ENCODE measurements at regions not wholly inside any gene's neighbourhood (a gene's known extent, or its start where the extent isn't known, plus 50 kb on each side); places are given as distances from the start of the nearest gene placed in this dataset.

DNA sequence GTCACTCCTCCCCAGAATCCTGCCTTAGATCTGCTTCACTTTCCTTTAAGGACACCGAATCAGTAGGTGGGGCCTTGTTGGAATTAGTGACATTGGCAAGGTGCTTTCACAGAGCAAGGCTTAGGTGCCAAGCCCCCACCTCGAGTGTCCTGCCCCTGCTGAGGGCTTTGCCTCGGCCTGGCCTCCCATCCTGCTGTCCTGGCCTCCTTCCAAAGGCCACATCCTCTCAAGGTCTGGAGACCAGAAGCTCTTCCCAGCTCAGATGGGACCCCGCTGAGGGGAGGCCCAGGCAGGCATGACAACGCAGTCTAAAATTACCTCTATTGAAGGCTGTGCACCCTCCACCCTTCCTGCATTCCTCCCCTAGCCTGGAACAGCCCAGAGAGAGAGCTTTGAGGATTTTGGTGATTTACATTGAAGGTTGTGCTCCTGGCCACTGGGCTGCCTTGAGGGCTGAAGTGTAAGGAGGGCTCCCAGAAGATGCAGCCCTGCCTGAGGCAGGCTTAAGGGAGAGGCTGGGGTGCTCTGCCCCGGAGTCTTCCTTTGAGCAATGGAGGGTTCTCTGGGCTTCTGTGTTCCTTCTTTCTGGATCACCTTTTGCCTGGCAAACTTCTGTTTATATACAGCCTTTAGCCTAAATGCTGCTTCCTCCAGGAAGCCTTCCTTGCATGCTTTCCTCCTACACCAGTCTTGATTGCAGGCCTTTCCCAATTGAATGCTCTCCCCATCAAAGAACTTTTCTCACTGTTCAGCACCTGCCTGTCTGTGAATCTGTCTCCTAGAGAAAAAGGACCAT lies 154.4 kb downstream of the DDX1 start:
- H3K4me3 ChIP-seq (ENCODE audit: low read depth in 1 of 2, low read length in 2 of 2), result no peak overlapping the region
- no peak overlapping the region for H3K4me2 ChIP-seq (ENCODE audit: insufficient read depth, low read length)
- no peaks in the 10 kb centered on the region for H4K20me1 ChIP-seq (ENCODE audit: insufficient read depth, low read length)
- DNase-seq (no peak), ATAC-seq (ENCODE audit: insufficient read depth, low read depth) (no peak)
- H3K9ac ChIP-seq (ENCODE audit: low read depth, low read length), result no peak overlapping the region
- H3K27ac ChIP-seq (ENCODE audit: low read length), result no peak overlapping the region
- H2AFZ ChIP-seq (ENCODE audit: low read depth, low read length), result no peak overlapping the region
- H3K9me3 ChIP-seq (ENCODE audit: insufficient read depth, low read length, severe bottlenecking), result no peaks in the 10 kb centered on the region
- H3K27me3 ChIP-seq (ENCODE audit: insufficient read depth, low read length, poor library complexity), result no peaks in the 10 kb centered on the region
- no peaks in the 10 kb centered on the region for H3K4me1 ChIP-seq (ENCODE audit: insufficient read depth, low read length)
- H3K36me3 ChIP-seq (ENCODE audit: insufficient read depth, low read length), result no peaks in the 10 kb centered on the region
- no peak for TF ChIP-seq EZH2 (IDR thresholded peaks at IDR 0.05; ENCODE audit: borderline replicate concordance, low read depth, low read length, severe bottlenecking)
- TF ChIP-seq, protein P1, sequence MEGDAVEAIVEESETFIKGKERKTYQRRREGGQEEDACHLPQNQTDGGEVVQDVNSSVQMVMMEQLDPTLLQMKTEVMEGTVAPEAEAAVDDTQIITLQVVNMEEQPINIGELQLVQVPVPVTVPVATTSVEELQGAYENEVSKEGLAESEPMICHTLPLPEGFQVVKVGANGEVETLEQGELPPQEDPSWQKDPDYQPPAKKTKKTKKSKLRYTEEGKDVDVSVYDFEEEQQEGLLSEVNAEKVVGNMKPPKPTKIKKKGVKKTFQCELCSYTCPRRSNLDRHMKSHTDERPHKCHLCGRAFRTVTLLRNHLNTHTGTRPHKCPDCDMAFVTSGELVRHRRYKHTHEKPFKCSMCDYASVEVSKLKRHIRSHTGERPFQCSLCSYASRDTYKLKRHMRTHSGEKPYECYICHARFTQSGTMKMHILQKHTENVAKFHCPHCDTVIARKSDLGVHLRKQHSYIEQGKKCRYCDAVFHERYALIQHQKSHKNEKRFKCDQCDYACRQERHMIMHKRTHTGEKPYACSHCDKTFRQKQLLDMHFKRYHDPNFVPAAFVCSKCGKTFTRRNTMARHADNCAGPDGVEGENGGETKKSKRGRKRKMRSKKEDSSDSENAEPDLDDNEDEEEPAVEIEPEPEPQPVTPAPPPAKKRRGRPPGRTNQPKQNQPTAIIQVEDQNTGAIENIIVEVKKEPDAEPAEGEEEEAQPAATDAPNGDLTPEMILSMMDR (IDR thresholded peaks at IDR 0.05; ENCODE audit: borderline replicate concordance, extremely low read depth, low read length, poor library complexity, severe bottlenecking), result no peak
- H3K79me2 ChIP-seq (ENCODE audit: insufficient read depth, low read length), result no peaks in the 10 kb centered on the region

DNA sequence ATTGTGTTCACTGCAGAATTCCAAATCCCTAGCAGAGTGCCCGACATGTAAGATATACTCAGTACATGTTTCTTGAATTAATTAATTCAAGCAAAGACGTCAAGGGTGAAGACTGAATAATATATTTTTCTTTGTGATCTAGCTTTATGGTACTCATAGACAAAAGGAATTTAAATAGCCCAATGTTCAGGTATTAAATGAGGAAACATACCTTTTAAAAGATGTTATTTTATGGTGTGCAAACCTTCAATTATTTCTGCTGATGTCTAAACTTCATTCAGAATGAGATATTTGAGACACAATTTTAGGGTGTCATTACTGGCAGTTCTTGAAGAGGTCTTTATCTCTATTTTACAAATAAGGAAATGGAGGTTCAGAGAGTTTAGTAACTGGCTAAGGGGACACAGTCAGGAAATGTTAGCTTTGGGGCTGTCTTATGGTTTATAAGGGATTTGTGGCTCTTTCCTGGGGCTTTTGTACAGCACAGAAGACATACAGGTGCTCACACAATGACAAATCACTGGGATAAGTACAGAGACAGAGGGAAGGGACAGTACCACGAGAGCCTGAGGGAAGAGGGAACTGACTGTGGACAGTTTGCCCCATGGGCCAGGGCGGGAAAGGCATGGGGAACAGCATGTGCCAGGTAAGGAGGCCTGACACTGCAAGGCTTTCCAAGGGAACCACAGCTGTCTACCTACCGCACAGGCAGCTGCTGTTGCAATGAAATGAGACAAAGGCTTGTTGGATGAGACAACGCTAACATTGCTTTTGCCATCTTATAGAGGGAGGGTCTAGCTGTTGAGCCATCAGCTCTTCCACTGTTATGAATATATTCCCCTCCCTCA lies 155.3 kb downstream of the DDX1 start:
- DNase-seq (no peak), ATAC-seq (ENCODE audit: insufficient read depth, low read depth) (no peak)
- Histone ChIP-seq H3K27me3 (ENCODE audit: insufficient read depth, low read length, poor library complexity) (no peaks in the 10 kb centered on the region), H3K9me3 (ENCODE audit: insufficient read depth, low read length, severe bottlenecking) (no peaks in the 10 kb centered on the region), H3K36me3 (ENCODE audit: insufficient read depth, low read length) (no peaks in the 10 kb centered on the region), H3K79me2 (ENCODE audit: insufficient read depth, low read length) (no peaks in the 10 kb centered on the region), H3K27ac (ENCODE audit: low read length) (no peak overlapping the region), H3K4me2 (ENCODE audit: insufficient read depth, low read length) (no peak overlapping the region), H3K4me3 (ENCODE audit: low read depth in 1 of 2, low read length in 2 of 2) (no peak overlapping the region), H4K20me1 (ENCODE audit: insufficient read depth, low read length) (no peaks in the 10 kb centered on the region), H3K4me1 (ENCODE audit: insufficient read depth, low read length) (no peaks in the 10 kb centered on the region), H2AFZ (ENCODE audit: low read depth, low read length) (no peak overlapping the region), H3K9ac (ENCODE audit: low read depth, low read length) (no peak overlapping the region)
- TF ChIP-seq EZH2 (IDR thresholded peaks at IDR 0.05; ENCODE audit: borderline replicate concordance, low read depth, low read length, severe bottlenecking), result no peak
- TF ChIP-seq, protein P1 (IDR thresholded peaks at IDR 0.05; ENCODE audit: borderline replicate concordance, extremely low read depth, low read length, poor library complexity, severe bottlenecking), result no peak

DNA sequence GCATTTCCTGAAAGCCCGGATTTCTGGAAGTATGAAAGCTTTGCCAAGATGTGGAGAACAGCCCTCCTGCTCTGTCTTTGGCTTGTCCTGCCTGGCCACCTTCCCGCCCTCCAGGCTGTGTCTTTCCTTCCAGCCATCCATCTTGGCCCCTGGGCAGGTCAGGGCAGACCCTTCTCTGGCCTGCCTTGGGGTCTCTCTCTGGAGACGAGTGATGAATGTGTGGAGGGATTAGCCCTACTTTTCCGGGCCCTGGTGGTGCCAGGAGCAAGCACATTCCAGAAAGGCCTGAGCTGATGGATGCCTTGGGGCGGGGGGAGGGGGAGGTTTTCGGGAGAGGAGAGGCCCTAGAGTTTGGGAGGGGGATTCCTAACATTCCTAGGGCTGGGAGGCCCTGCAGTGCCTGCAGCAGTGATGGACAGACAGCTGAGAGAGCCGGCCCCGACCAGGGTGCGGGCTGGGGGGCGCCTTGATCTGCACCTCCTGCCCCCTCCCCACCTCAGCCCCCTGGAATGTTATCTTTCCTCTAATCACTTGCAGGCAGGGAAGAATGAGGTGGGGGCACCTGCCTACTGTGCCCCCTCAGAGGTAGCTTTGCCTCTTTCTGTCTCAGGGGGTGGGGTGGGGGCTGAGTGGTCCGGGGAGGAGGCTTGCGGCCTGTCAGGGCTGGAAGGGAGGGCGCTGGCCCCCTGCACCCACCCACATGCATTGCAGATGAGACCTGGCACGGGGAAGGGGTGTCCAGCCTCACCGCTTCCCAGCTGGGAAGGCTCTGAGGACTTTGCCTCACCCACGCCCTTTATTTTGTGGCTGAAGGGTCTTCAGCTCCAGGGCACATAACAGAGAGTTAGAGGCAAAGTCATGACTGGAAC lies 156.2 kb downstream of the DDX1 start:
- H3K27ac ChIP-seq (ENCODE audit: low read length), result no peak overlapping the region

More for the DNA sequence above, 156.2 kb downstream of the DDX1 start:
- Histone ChIP-seq H3K4me3 (ENCODE audit: low read depth in 1 of 2, low read length in 2 of 2) (no peak overlapping the region), H3K79me2 (ENCODE audit: insufficient read depth, low read length) (no peaks in the 10 kb centered on the region), H4K20me1 (ENCODE audit: insufficient read depth, low read length) (no peaks in the 10 kb centered on the region), H3K27me3 (ENCODE audit: insufficient read depth, low read length, poor library complexity) (no peaks in the 10 kb centered on the region), H2AFZ (ENCODE audit: low read depth, low read length) (no peak overlapping the region), H3K36me3 (ENCODE audit: insufficient read depth, low read length) (no peaks in the 10 kb centered on the region), H3K9ac (ENCODE audit: low read depth, low read length) (no peak overlapping the region), H3K4me1 (ENCODE audit: insufficient read depth, low read length) (no peaks in the 10 kb centered on the region), H3K9me3 (ENCODE audit: insufficient read depth, low read length, severe bottlenecking) (no peaks in the 10 kb centered on the region), H3K4me2 (ENCODE audit: insufficient read depth, low read length) (no peak overlapping the region)
- ATAC-seq (ENCODE audit: insufficient read depth, low read depth) (no peak), DNase-seq (no peak)
- no peak for TF ChIP-seq EZH2 (IDR thresholded peaks at IDR 0.05; ENCODE audit: borderline replicate concordance, low read depth, low read length, severe bottlenecking)
- TF ChIP-seq, protein P1 (IDR thresholded peaks at IDR 0.05; ENCODE audit: borderline replicate concordance, extremely low read depth, low read length, poor library complexity, severe bottlenecking), result no peak

Measured in DND-41 (cell line).